ENCODE measurements at regions not wholly inside any gene's neighbourhood (a gene's known extent, or its start where the extent isn't known, plus 50 kb on each side); places are given as distances from the start of the nearest gene placed in this dataset.

DNA sequence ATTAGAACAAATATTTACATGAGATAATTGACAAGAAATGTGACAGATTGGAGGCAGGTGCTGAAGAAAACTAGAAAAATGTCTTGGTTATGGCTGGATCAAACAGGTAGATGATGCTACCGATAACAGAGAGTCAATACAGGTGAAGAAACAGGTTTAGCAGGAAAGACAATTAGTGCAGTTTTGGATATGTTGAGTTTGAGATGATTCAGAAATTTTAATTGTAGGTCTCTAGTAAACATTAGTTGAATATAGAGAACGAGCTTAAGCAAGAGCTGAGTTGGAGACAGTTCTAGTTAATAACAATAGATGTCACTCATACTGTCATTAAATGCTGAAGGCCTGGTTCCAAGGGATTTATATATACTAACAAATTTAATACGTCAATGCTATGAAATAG, 524.4 kb downstream of the NSUN3 start:
- no peak for DNase-seq
- 93% methylated on average over 1 of the region's 3 CpGs for WGBS
- H4K91ac ChIP-seq (ENCODE audit: low read length) = no peak overlapping the region

DNA sequence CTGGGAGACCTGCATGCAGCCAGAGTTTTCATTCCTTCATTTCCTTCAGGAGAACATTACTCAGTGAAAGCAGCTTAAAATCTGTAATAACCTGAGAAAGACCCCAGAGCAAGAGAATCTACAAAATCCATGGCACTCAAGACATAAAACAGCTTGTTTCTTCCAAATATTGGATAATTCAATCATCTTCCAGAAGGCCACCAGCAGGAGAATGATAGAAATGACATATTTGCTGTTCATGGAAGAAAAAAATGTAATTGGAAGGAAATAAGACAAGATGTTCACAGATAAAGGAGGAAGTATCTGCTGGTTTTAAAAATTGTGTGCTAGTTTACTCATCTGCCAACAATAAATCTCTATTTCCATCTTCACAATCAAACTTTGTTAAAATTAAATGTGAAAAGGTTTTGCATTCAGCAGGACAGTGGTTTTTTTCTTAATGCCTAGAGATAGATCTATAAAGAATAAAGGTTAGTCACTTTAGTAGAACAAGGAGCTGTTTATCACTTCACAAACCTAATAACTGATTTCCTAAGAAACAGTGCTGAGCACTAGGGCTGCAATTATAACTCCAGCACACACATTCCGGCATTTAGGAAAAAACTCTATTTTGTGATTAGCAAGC, 530.8 kb downstream of the NSUN3 start:
- Histone ChIP-seq H2AFZ (ENCODE audit: low read depth, low read length) (no peak overlapping the region), H3K14ac (ENCODE audit: low read length in 2 of 2) (no peak overlapping the region), H3K27ac (ENCODE audit: low read length, poor library complexity, severe bottlenecking) (no peak overlapping the region), H3K9me3 (ENCODE audit: control insufficient read depth, low read length) (no peaks in the 10 kb centered on the region), H3K9ac (ENCODE audit: low read length) (no peak overlapping the region), H3K79me1 (replicated peaks; ENCODE audit: low read length, poor library complexity, severe bottlenecking) (no peaks in the 10 kb centered on the region), H3K18ac (ENCODE audit: low read depth in 1 of 2, low read length in 2 of 2) (no peak overlapping the region), H3K4me2 (ENCODE audit: low read length, poor library complexity, severe bottlenecking) (no peak overlapping the region), H3K36me3 (ENCODE audit: control insufficient read depth in 1 of 2, insufficient read depth in 2 of 2, low read depth in 1 of 2, low read length in 2 of 2) (no peaks in the 10 kb centered on the region), H2BK15ac (ENCODE audit: low read depth, poor library complexity, severe bottlenecking) (no peak overlapping the region), H4K8ac (ENCODE audit: low read length) (no peak overlapping the region), H2BK5ac (ENCODE audit: low read depth, low read length, poor library complexity, severe bottlenecking) (no peak overlapping the region), H3K4ac (ENCODE audit: low read depth in 1 of 2, low read length in 2 of 2) (no peak overlapping the region), H2AK5ac (ENCODE audit: low read length, severe bottlenecking) (no peak overlapping the region), H4K91ac (ENCODE audit: low read length) (no peak overlapping the region), H3K23ac (ENCODE audit: low read length in 2 of 2) (no peak overlapping the region), H2BK120ac (ENCODE audit: low read depth, low read length) (no peak overlapping the region), H3K4me1 (ENCODE audit: control insufficient read depth, insufficient read depth, low read depth, low read length) (no peaks in the 10 kb centered on the region), H3K4me3 (ENCODE audit: insufficient read depth in 1 of 2, low read depth in 1 of 2, low read length in 2 of 2) (no peak overlapping the region), H3K27me3 (ENCODE audit: control insufficient read depth in 1 of 2, insufficient read depth in 1 of 2, low read length in 2 of 2) (no peaks in the 10 kb centered on the region), H2BK12ac (ENCODE audit: low read length in 2 of 2) (no peak overlapping the region)
- DNase-seq = no peak
- no CpG with 5 or more reads among the region's 1 CpG for WGBS

More for the DNA sequence above, 524.4 kb downstream of the NSUN3 start:
- Histone ChIP-seq H3K27me3 (ENCODE audit: control insufficient read depth in 1 of 2, insufficient read depth in 1 of 2, low read length in 2 of 2) (no peaks in the 10 kb centered on the region), H2BK15ac (ENCODE audit: low read depth, poor library complexity, severe bottlenecking) (no peak overlapping the region), H2AK5ac (ENCODE audit: low read length, severe bottlenecking) (no peak overlapping the region), H3K27ac (ENCODE audit: low read length, poor library complexity, severe bottlenecking) (no peak overlapping the region), H3K79me1 (replicated peaks; ENCODE audit: low read length, poor library complexity, severe bottlenecking) (no peaks in the 10 kb centered on the region), H3K4me3 (ENCODE audit: insufficient read depth in 1 of 2, low read depth in 1 of 2, low read length in 2 of 2) (no peak overlapping the region), H3K9ac (ENCODE audit: low read length) (no peak overlapping the region), H3K23ac (ENCODE audit: low read length in 2 of 2) (no peak overlapping the region), H4K8ac (ENCODE audit: low read length) (no peak overlapping the region), H3K36me3 (ENCODE audit: control insufficient read depth in 1 of 2, insufficient read depth in 2 of 2, low read depth in 1 of 2, low read length in 2 of 2) (no peaks in the 10 kb centered on the region), H3K4me1 (ENCODE audit: control insufficient read depth, insufficient read depth, low read depth, low read length) (no peaks in the 10 kb centered on the region), H3K14ac (ENCODE audit: low read length in 2 of 2) (no peak overlapping the region), H2BK120ac (ENCODE audit: low read depth, low read length) (no peak overlapping the region), H2BK5ac (ENCODE audit: low read depth, low read length, poor library complexity, severe bottlenecking) (no peak overlapping the region), H2AFZ (ENCODE audit: low read depth, low read length) (no peak overlapping the region), H2BK12ac (ENCODE audit: low read length in 2 of 2) (no peak overlapping the region), H3K18ac (ENCODE audit: low read depth in 1 of 2, low read length in 2 of 2) (no peak overlapping the region), H3K4ac (ENCODE audit: low read depth in 1 of 2, low read length in 2 of 2) (no peak overlapping the region), H3K9me3 (ENCODE audit: control insufficient read depth, low read length) (no peaks in the 10 kb centered on the region), H3K4me2 (ENCODE audit: low read length, poor library complexity, severe bottlenecking) (no peak overlapping the region)

DNA sequence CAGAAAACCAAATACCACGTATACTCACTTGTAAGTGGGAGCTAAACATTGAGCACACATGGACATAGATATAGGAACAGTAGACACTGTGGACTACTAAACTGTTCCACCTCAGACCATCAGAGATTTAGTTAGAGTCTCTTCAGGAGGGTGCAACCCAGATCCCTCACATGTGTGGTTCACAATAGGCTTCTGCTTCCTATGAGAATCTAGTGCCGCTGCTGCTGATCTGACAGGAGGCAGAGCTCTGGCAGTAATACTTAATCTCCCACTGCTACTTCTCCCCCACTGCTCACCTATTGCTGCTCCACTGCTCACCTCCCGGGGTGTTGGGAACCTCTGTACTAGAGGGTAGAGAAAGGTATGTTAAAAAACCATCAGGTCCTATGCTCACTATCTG, 533.3 kb downstream of the NSUN3 start:
- Histone ChIP-seq H3K36me3 (ENCODE audit: control insufficient read depth in 1 of 2, insufficient read depth in 2 of 2, low read depth in 1 of 2, low read length in 2 of 2) (no peaks in the 10 kb centered on the region), H2BK120ac (ENCODE audit: low read depth, low read length) (no peak overlapping the region), H3K4me3 (ENCODE audit: insufficient read depth in 1 of 2, low read depth in 1 of 2, low read length in 2 of 2) (no peak overlapping the region), H2BK5ac (ENCODE audit: low read depth, low read length, poor library complexity, severe bottlenecking) (no peak overlapping the region), H3K18ac (ENCODE audit: low read depth in 1 of 2, low read length in 2 of 2) (no peak overlapping the region), H3K27ac (ENCODE audit: low read length, poor library complexity, severe bottlenecking) (no peak overlapping the region), H3K4me2 (ENCODE audit: low read length, poor library complexity, severe bottlenecking) (no peak overlapping the region), H3K14ac (ENCODE audit: low read length in 2 of 2) (no peak overlapping the region), H2AFZ (ENCODE audit: low read depth, low read length) (no peak overlapping the region), H3K9me3 (ENCODE audit: control insufficient read depth, low read length) (no peaks in the 10 kb centered on the region), H2BK15ac (ENCODE audit: low read depth, poor library complexity, severe bottlenecking) (no peak overlapping the region), H3K23ac (ENCODE audit: low read length in 2 of 2) (no peak overlapping the region), H3K27me3 (ENCODE audit: control insufficient read depth in 1 of 2, insufficient read depth in 1 of 2, low read length in 2 of 2) (no peaks in the 10 kb centered on the region), H3K4me1 (ENCODE audit: control insufficient read depth, insufficient read depth, low read depth, low read length) (no peaks in the 10 kb centered on the region), H3K79me1 (replicated peaks; ENCODE audit: low read length, poor library complexity, severe bottlenecking) (no peaks in the 10 kb centered on the region), H4K8ac (ENCODE audit: low read length) (no peak overlapping the region), H2AK5ac (ENCODE audit: low read length, severe bottlenecking) (no peak overlapping the region), H3K9ac (ENCODE audit: low read length) (no peak overlapping the region), H4K91ac (ENCODE audit: low read length) (no peak overlapping the region), H2BK12ac (ENCODE audit: low read length in 2 of 2) (no peak overlapping the region), H3K4ac (ENCODE audit: low read depth in 1 of 2, low read length in 2 of 2) (no peak overlapping the region)
- WGBS = 88% methylated on average over 2 of the region's 3 CpGs
- DNase-seq = no peak

DNA sequence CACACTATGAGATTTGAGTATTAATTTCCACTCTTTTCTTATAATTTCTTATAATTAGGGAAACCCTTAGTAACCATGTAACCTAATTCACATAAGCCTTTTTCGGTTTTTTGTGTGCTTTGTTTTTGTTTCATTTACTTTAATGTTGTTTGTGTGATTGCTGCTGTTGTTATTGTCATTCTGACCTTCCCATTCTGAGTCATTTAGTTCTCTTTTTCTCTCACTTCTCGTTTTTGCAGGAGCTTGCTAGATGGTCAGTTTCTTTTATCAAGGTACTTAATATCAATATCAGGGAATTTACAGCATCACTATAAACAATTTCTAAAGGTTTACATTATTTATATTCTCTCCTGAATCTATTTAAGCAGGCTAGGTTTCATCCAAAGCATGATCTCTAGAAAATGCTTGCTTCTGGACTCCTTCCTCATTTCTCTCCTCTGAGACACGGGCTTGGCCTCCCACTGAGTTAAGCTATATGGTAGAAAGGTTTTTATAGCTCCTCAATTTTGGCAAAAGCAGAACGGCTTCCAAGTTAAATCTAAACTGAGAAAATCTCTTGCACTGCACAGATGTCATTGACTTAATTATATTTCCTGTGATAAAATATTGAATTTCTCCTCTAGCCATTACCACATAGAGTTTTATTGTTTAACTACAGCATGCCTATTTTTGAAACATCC, 534.2 kb downstream of the NSUN3 start:
- no peaks in the 10 kb centered on the region for H3K36me3 ChIP-seq (ENCODE audit: control insufficient read depth in 1 of 2, insufficient read depth in 2 of 2, low read depth in 1 of 2, low read length in 2 of 2)

More for the DNA sequence above, 534.2 kb downstream of the NSUN3 start:
- Histone ChIP-seq H2AK5ac (ENCODE audit: low read length, severe bottlenecking) (no peak overlapping the region), H2BK5ac (ENCODE audit: low read depth, low read length, poor library complexity, severe bottlenecking) (no peak overlapping the region), H2BK12ac (ENCODE audit: low read length in 2 of 2) (no peak overlapping the region), H2BK120ac (ENCODE audit: low read depth, low read length) (no peak overlapping the region), H3K9me3 (ENCODE audit: control insufficient read depth, low read length) (no peaks in the 10 kb centered on the region), H3K27ac (ENCODE audit: low read length, poor library complexity, severe bottlenecking) (no peak overlapping the region), H3K14ac (ENCODE audit: low read length in 2 of 2) (no peak overlapping the region), H3K18ac (ENCODE audit: low read depth in 1 of 2, low read length in 2 of 2) (no peak overlapping the region), H3K9ac (ENCODE audit: low read length) (no peak overlapping the region), H3K4me2 (ENCODE audit: low read length, poor library complexity, severe bottlenecking) (no peak overlapping the region), H3K23ac (ENCODE audit: low read length in 2 of 2) (no peak overlapping the region), H3K4me3 (ENCODE audit: insufficient read depth in 1 of 2, low read depth in 1 of 2, low read length in 2 of 2) (no peak overlapping the region), H2AFZ (ENCODE audit: low read depth, low read length) (no peak overlapping the region), H3K27me3 (ENCODE audit: control insufficient read depth in 1 of 2, insufficient read depth in 1 of 2, low read length in 2 of 2) (no peaks in the 10 kb centered on the region), H3K4ac (ENCODE audit: low read depth in 1 of 2, low read length in 2 of 2) (no peak overlapping the region), H4K91ac (ENCODE audit: low read length) (no peak overlapping the region), H4K8ac (ENCODE audit: low read length) (no peak overlapping the region), H3K79me1 (replicated peaks; ENCODE audit: low read length, poor library complexity, severe bottlenecking) (no peaks in the 10 kb centered on the region), H2BK15ac (ENCODE audit: low read depth, poor library complexity, severe bottlenecking) (no peak overlapping the region), H3K4me1 (ENCODE audit: control insufficient read depth, insufficient read depth, low read depth, low read length) (no peaks in the 10 kb centered on the region)
- no peak for DNase-seq
- 0% methylated on average over 1 of the region's 4 CpGs for WGBS
